ENCODE measurements at regions not wholly inside any gene's neighbourhood (a gene's known extent, or its start where the extent isn't known, plus 50 kb on each side); places are given as distances from the start of the nearest gene placed in this dataset.

DNA sequence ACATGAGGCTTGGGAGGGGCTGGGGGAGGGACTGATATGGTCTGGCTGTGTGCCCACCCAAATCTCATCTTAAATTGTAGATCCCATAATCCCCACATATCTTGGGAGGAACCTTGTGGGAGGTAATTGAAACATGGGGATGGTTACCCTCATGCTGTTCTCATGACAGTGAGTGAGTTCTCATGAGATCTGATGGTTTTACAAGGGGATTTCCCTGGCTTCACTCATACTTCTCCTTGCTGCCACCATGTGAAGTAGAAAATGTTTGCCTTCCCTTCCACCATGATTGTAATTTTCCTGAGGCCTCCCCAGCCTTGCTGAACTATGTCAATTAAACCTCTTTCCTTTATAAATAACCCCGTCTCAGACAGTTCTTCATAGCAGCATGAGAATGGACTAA lies 362.9 kb downstream of the PCNX1 start:
- TF ChIP-seq, protein P1, sequence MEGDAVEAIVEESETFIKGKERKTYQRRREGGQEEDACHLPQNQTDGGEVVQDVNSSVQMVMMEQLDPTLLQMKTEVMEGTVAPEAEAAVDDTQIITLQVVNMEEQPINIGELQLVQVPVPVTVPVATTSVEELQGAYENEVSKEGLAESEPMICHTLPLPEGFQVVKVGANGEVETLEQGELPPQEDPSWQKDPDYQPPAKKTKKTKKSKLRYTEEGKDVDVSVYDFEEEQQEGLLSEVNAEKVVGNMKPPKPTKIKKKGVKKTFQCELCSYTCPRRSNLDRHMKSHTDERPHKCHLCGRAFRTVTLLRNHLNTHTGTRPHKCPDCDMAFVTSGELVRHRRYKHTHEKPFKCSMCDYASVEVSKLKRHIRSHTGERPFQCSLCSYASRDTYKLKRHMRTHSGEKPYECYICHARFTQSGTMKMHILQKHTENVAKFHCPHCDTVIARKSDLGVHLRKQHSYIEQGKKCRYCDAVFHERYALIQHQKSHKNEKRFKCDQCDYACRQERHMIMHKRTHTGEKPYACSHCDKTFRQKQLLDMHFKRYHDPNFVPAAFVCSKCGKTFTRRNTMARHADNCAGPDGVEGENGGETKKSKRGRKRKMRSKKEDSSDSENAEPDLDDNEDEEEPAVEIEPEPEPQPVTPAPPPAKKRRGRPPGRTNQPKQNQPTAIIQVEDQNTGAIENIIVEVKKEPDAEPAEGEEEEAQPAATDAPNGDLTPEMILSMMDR (IDR thresholded peaks at IDR 0.05 in 4 of 5, conservative IDR thresholded peaks at IDR 0.05 in 1 of 5) = no peak
- no peak for TF ChIP-seq POLR2A (IDR thresholded peaks at IDR 0.05)

All from gastrocnemius medialis (tissue), 4 donors.